ENCODE measurements at regions not wholly inside any gene's neighbourhood (a gene's known extent, or its start where the extent isn't known, plus 50 kb on each side); places are given as distances from the start of the nearest gene placed in this dataset.

- 0% methylated on average over 2 of the region's 2 CpGs for WGBS (ENCODE audit: insufficient coverage, insufficient replicate concordance, low lambda C conversion rate, missing lambda C conversion rate)
- no peak overlapping the region for H3K9ac ChIP-seq (ENCODE audit: control insufficient read depth, insufficient read depth, low read length)
- RAD21 ChIA-PET (ENCODE audit: unreplicated experiment): no interaction called here
- SMC1A ChIA-PET (ENCODE audit: uncharacterized antibody, unreplicated experiment): no interaction called here
- no TSS peak for BruUV-seq (replicated peaks)
- POLR2A ChIA-PET: no interaction called here
- no peak for ATAC-seq
- intact Hi-C loops (cut with micrococcal nuclease; ENCODE audit: unreplicated experiment): no loop called here
- CTCF ChIA-PET: no interaction called here
- in situ Hi-C loops (cut with MboI): no loop called here
- no peaks in the 10 kb centered on the region for H3K9me3 ChIP-seq (replicated peaks; ENCODE audit: control insufficient read depth, insufficient read depth, low read length)
- no peak overlapping the region for H3K4me2 ChIP-seq (ENCODE audit: control insufficient read depth, insufficient read depth)
- TF ChIP-seq SREBF1 (IDR thresholded peaks at IDR 0.05; ENCODE audit: low read length) (no peak), USF2 (IDR thresholded peaks at IDR 0.05; ENCODE audit: borderline replicate concordance, low read depth, low read length) (no peak), ZBTB11 (CRISPR knock-in tag; IDR thresholded peaks at IDR 0.05) (no peak), CHD4 (IDR thresholded peaks at IDR 0.05) (no peak), NR2C1 (IDR thresholded peaks at IDR 0.05) (no peak), SPI1 (IDR thresholded peaks at IDR 0.05; ENCODE audit: borderline replicate concordance, insufficient read depth, low read depth, low read length) (no peak), ZBED1 (IDR thresholded peaks at IDR 0.05; ENCODE audit: borderline replicate concordance) (no peak), CHD1 (IDR thresholded peaks at IDR 0.05; ENCODE audit: low read depth, low read length) (no peak), IRF5 (IDR thresholded peaks at IDR 0.05; ENCODE audit: borderline replicate concordance) (no peak), HCFC1 (IDR thresholded peaks at IDR 0.05; ENCODE audit: low read length) (no peak), CEBPB (IDR thresholded peaks at IDR 0.05; ENCODE audit: borderline replicate concordance in 1 of 2, low read depth in 2 of 2, low read length in 2 of 2) (no peak), TCF7 (IDR thresholded peaks at IDR 0.05; ENCODE audit: borderline replicate concordance) (no peak), ZNF24 (IDR thresholded peaks at IDR 0.05) (no peak), TBL1XR1 (IDR thresholded peaks at IDR 0.05; ENCODE audit: low read depth, low read length) (no peak)
- no peak for FAIRE-seq
- no peaks in the 10 kb centered on the region for H3K27me3 ChIP-seq (replicated peaks in 1 of 2; ENCODE audit: control insufficient read depth in 2 of 2, insufficient read depth in 2 of 2, low read length in 1 of 2)
- no peak overlapping the region for H3K27ac ChIP-seq (ENCODE audit: control insufficient read depth, insufficient read depth)
- no peaks in the 10 kb centered on the region for H3K36me3 ChIP-seq (ENCODE audit: control insufficient read depth in 2 of 2, insufficient read depth in 2 of 2, low read length in 1 of 2)
- H3K4me3 ChIP-seq: no peak overlapping the region
- H4K20me1 ChIP-seq (ENCODE audit: control insufficient read depth, insufficient read depth): no peaks in the 10 kb centered on the region
- H2AFZ ChIP-seq (ENCODE audit: control insufficient read depth, low read depth, low read length): no peak overlapping the region
- no peaks in the 10 kb centered on the region for H3K4me1 ChIP-seq (ENCODE audit: control insufficient read depth, insufficient read depth, low read length)
- H3K79me2 ChIP-seq (ENCODE audit: control insufficient read depth, insufficient read depth, low read length): no peaks in the 10 kb centered on the region
- no peak for DNase-seq (ENCODE audit: low read depth, low spot score)
Measured at GRCh38 chr4:182126603-182127002, 116.6 kb upstream of the TENM3 start.

Measured in GM12878 (cell line).